ENCODE measurements at regions not wholly inside any gene's neighbourhood (a gene's known extent, or its start where the extent isn't known, plus 50 kb on each side); places are given as distances from the start of the nearest gene placed in this dataset.

GRCh38 chr11:26093206-26093605 lies 238.7 kb upstream of the ANO3 start:
- DNase-seq = no peak
- in situ Hi-C loops (cut with MboI; ENCODE audit: low pct_unique_long_range_greater_than_20kb, low sequenced_read_pairs) = no loop called here

- in situ Hi-C loops (cut with MboI; ENCODE audit: low pct_unique_long_range_greater_than_20kb, low sequenced_read_pairs) = no loop called here
Observed at GRCh38 chr11:26095340-26095739, 236.6 kb upstream of the ANO3 start.

GRCh38 chr11:26096451-26096850 lies 235.5 kb upstream of the ANO3 start:
- no peak for DNase-seq
- in situ Hi-C loops (cut with MboI; ENCODE audit: low pct_unique_long_range_greater_than_20kb, low sequenced_read_pairs) = no loop called here

More at GRCh38 chr11:26095340-26095739, 236.6 kb upstream of the ANO3 start:
- no peak for DNase-seq

GRCh38 chr11:26102325-26102724 lies 229.6 kb upstream of the ANO3 start:
- in situ Hi-C loops (cut with MboI; ENCODE audit: low pct_unique_long_range_greater_than_20kb, low sequenced_read_pairs) = no loop called here

GRCh38 chr11:26105762-26106423 lies 226.0 kb upstream of the ANO3 start:
- in situ Hi-C loops (cut with MboI; ENCODE audit: low pct_unique_long_range_greater_than_20kb, low sequenced_read_pairs) = no loop called here
- DNase-seq = no peak

More at GRCh38 chr11:26102325-26102724, 229.6 kb upstream of the ANO3 start:
- DNase-seq = no peak

- in situ Hi-C loops (cut with MboI; ENCODE audit: low pct_unique_long_range_greater_than_20kb, low sequenced_read_pairs) = no loop called here
Observed at GRCh38 chr11:26106726-26107125, 225.2 kb upstream of the ANO3 start.

GRCh38 chr11:26109658-26110368 lies 222.1 kb upstream of the ANO3 start:
- DNase-seq = no peak
- in situ Hi-C loops (cut with MboI; ENCODE audit: low pct_unique_long_range_greater_than_20kb, low sequenced_read_pairs) = no loop called here

More at GRCh38 chr11:26106726-26107125, 225.2 kb upstream of the ANO3 start:
- DNase-seq = no peak

GRCh38 chr11:26112264-26112663 lies 219.7 kb upstream of the ANO3 start:
- DNase-seq = no peak
- in situ Hi-C loops (cut with MboI; ENCODE audit: low pct_unique_long_range_greater_than_20kb, low sequenced_read_pairs) = no loop called here

- in situ Hi-C loops (cut with MboI; ENCODE audit: low pct_unique_long_range_greater_than_20kb, low sequenced_read_pairs) = no loop called here
- no peak for DNase-seq
Observed at GRCh38 chr11:26121466-26121865, 210.5 kb upstream of the ANO3 start.

- in situ Hi-C loops (cut with MboI; ENCODE audit: low pct_unique_long_range_greater_than_20kb, low sequenced_read_pairs) = no loop called here
- DNase-seq = no peak
Observed at GRCh38 chr11:26126741-26127140, 205.2 kb upstream of the ANO3 start.

GRCh38 chr11:26127336-26127735 lies 204.6 kb upstream of the ANO3 start:
- DNase-seq = no peak
- in situ Hi-C loops (cut with MboI; ENCODE audit: low pct_unique_long_range_greater_than_20kb, low sequenced_read_pairs) = no loop called here

GRCh38 chr11:26131406-26131805 lies 200.5 kb upstream of the ANO3 start:
- in situ Hi-C loops (cut with MboI; ENCODE audit: low pct_unique_long_range_greater_than_20kb, low sequenced_read_pairs) = no loop called here
- no peak for DNase-seq

- no peak for DNase-seq
- in situ Hi-C loops (cut with MboI; ENCODE audit: low pct_unique_long_range_greater_than_20kb, low sequenced_read_pairs) = no loop called here
Observed at GRCh38 chr11:26134053-26134452, 197.9 kb upstream of the ANO3 start.

GRCh38 chr11:26134481-26135355 lies 197.2 kb upstream of the ANO3 start:
- DNase-seq = no peak
- in situ Hi-C loops (cut with MboI; ENCODE audit: low pct_unique_long_range_greater_than_20kb, low sequenced_read_pairs) = no loop called here

GRCh38 chr11:26137651-26138050 lies 194.3 kb upstream of the ANO3 start:
- in situ Hi-C loops (cut with MboI; ENCODE audit: low pct_unique_long_range_greater_than_20kb, low sequenced_read_pairs) = no loop called here
- no peak for DNase-seq

GRCh38 chr11:26142891-26143290 lies 189.0 kb upstream of the ANO3 start:
- in situ Hi-C loops (cut with MboI; ENCODE audit: low pct_unique_long_range_greater_than_20kb, low sequenced_read_pairs) = no loop called here
- DNase-seq = no peak

- in situ Hi-C loops (cut with MboI; ENCODE audit: low pct_unique_long_range_greater_than_20kb, low sequenced_read_pairs) = no loop called here
Observed at GRCh38 chr11:26143566-26144290, 188.2 kb upstream of the ANO3 start.

GRCh38 chr11:26144291-26144690 lies 187.6 kb upstream of the ANO3 start:
- DNase-seq = no peak
- in situ Hi-C loops (cut with MboI; ENCODE audit: low pct_unique_long_range_greater_than_20kb, low sequenced_read_pairs) = no loop called here

More at GRCh38 chr11:26143566-26144290, 188.2 kb upstream of the ANO3 start:
- DNase-seq = no peak

GRCh38 chr11:26144911-26145310 lies 187.0 kb upstream of the ANO3 start:
- DNase-seq = no peak
- in situ Hi-C loops (cut with MboI; ENCODE audit: low pct_unique_long_range_greater_than_20kb, low sequenced_read_pairs) = no loop called here
